HT-29 (cell line): ENCODE measurements at regions not wholly inside any gene's neighbourhood (a gene's known extent, or its start where the extent isn't known, plus 50 kb on each side); places are given as distances from the start of the nearest gene placed in this dataset.
A peak's percentile ranks its signal among the peaks of the same experiment; 100 is the strongest.
"Not testable (repeated sequence)": the region's sequence is repeated elsewhere in the genome, so short reads cannot be mapped to it uniquely, and the experiment has no call there.

ENCODE experiments used
- DNase-seq: peaks from one replicate; pipeline ENCODE4 v3.0.0-alpha.2; 2015; ENCODE audit warnings: low spot score

GRCh38 chr1:178020968-178021640 is 51.2 kb upstream of the SEC16B start:
- no peak for DNase-seq

GRCh38 chr1:178021950-178022349 is 52.1 kb upstream of the SEC16B start:
- no peak for DNase-seq

GRCh38 chr1:178023181-178023618 is 53.3 kb upstream of the SEC16B start:
- DNase-seq: no peak

- no peak for DNase-seq
Measured at GRCh38 chr1:178024504-178024903, 54.6 kb upstream of the SEC16B start.

- no peak for DNase-seq
Measured at GRCh38 chr1:178025613-178026356, 55.9 kb upstream of the SEC16B start.

- DNase-seq: no peak
Measured at GRCh38 chr1:178028841-178029481, 59.1 kb upstream of the SEC16B start.

- no peak for DNase-seq
Measured at GRCh38 chr1:178030467-178030866, 60.6 kb upstream of the SEC16B start.

- peak; percentile 88 for DNase-seq
Measured at GRCh38 chr1:178031856-178032320, 62.0 kb upstream of the RASAL2 start.

- no peak for DNase-seq
Measured at GRCh38 chr1:178033019-178033418, 60.9 kb upstream of the RASAL2 start.

- no peak for DNase-seq
Measured at GRCh38 chr1:178034676-178035075, 59.2 kb upstream of the RASAL2 start.

- DNase-seq: no peak
Measured at GRCh38 chr1:178036090-178036489, 57.8 kb upstream of the RASAL2 start.

GRCh38 chr1:178037510-178038253 is 56.2 kb upstream of the RASAL2 start:
- peak; percentile 81 for DNase-seq

- no peak for DNase-seq
Measured at GRCh38 chr1:178038372-178038771, 55.5 kb upstream of the RASAL2 start.

GRCh38 chr1:178039891-178040290 is 54.0 kb upstream of the RASAL2 start:
- peak; percentile 82 for DNase-seq

GRCh38 chr1:178043940-178044339 is 50.0 kb upstream of the RASAL2 start:
- DNase-seq: not testable (repeated sequence)
